Ovary (tissue), 3 donors: ENCODE measurements at regions not wholly inside any gene's neighbourhood (a gene's known extent, or its start where the extent isn't known, plus 50 kb on each side); places are given as distances from the start of the nearest gene placed in this dataset.

ENCODE experiments used
- EP300 ChIP-seq: sonication (generic); formaldehyde crosslinking; IDR thresholded peaks from one replicate; pipeline ENCODE4 v1.6.1; 2017; ENCODE audit warnings: antibody characterized with exemption
- POLR2A ChIP-seq: fragments of 450-650 bp; IDR thresholded peaks from one replicate; pipeline ENCODE4 v1.6.1; 2017; ENCODE audit warnings: antibody characterized with exemption, mild to moderate bottlenecking, moderate library complexity
- TF ChIP-seq, protein P1 (sequence below), 3 donors: fragments of 450-650 bp in 2 of 3; fragments of 200-600 bp in 1 of 3; IDR thresholded peaks; one replicate each; pipeline versions ENCODE4 v1.5.1 to v1.8.0; 2016 to 2022; ENCODE audit warnings: antibody characterized with exemption in 3 of 3, mild to moderate bottlenecking in 1 of 3
- donor health status: DM: no; HTN: no; CAD: no.

DNA sequence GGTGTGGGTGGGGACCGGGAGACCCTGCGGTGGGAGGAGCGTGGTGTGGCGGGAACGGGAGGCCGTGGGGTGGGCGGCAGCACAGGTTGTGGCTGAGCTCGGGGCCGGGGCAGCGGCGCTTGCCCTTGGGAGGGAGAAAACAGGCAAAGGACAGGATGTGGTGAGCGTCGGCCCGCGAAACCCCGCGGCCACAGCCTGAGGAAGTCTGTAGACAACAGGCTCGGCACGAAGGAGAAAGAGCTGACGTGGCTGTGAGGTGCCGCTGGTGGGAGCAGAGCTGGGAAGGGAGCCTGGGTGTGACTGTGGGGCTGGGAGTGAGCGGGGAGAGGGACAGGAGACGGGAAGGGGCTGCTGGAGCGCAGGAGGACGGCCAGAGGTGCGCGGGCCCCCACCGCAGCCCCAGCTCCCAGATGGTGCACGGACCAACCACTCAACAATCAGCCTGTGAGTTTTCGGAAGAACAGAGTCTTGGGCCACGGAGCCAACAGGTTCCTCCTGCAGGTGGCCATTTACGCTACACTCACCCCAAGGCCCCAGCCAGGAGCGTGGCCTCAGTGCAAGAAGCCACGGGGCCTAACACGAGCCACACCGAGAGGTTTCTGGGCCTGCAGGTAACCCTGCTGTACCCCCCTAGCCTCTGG lies 202.8 kb downstream of the DLL1 start:
- TF ChIP-seq EP300 (no peak), POLR2A (no peak)
- TF ChIP-seq, protein P1, sequence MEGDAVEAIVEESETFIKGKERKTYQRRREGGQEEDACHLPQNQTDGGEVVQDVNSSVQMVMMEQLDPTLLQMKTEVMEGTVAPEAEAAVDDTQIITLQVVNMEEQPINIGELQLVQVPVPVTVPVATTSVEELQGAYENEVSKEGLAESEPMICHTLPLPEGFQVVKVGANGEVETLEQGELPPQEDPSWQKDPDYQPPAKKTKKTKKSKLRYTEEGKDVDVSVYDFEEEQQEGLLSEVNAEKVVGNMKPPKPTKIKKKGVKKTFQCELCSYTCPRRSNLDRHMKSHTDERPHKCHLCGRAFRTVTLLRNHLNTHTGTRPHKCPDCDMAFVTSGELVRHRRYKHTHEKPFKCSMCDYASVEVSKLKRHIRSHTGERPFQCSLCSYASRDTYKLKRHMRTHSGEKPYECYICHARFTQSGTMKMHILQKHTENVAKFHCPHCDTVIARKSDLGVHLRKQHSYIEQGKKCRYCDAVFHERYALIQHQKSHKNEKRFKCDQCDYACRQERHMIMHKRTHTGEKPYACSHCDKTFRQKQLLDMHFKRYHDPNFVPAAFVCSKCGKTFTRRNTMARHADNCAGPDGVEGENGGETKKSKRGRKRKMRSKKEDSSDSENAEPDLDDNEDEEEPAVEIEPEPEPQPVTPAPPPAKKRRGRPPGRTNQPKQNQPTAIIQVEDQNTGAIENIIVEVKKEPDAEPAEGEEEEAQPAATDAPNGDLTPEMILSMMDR (IDR thresholded peaks at IDR 0.05), result no peak
